Left lobe of liver (tissue), 2 donors: ENCODE measurements at regions not wholly inside any gene's neighbourhood (a gene's known extent, or its start where the extent isn't known, plus 50 kb on each side); places are given as distances from the start of the nearest gene placed in this dataset.
"Not testable (repeated sequence)": the region's sequence is repeated elsewhere in the genome, so short reads cannot be mapped to it uniquely, and the experiment has no call there.

ENCODE experiments used
- ATAC-seq: fragments of 200-7000 bp; cut with Tn5 transposase; one replicate; pipeline ENCODE4 v1.9.1; 2020; ENCODE audit warnings: mild to moderate bottlenecking, moderate library complexity
- DNase-seq: peaks from one replicate; pipeline ENCODE4 v3.0.0-alpha.2; 2020; ENCODE audit warnings: low spot score
- donor health status: DM: no; HTN: no; CAD: no; lungs with moderate emphysema.
- donor health status: DM: no; HTN: yes; CAD: no.

GRCh38 chr6:80442366-80442765, 335.9 kb downstream of the BCKDHB start:
- DNase-seq: no peak
- no peak for ATAC-seq

DNA sequence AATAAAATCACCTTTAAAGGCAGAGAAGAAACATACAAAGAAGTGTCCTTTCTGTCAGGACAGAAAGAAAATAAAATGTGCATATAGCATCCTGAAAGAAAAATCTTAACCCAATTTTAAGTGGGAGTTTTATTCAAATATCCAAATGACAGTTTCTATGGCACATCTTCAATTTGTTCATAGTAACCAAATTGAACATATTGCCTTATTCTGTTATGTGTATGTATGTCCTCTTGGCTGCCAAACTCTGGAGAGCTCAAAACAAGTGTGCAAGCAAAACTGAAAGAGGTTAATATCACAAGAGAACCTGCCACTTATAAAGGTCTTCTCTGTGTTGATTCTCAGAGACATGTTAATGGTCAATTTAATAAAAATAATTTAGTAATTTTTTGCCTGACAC, 334.7 kb downstream of the BCKDHB start:
- ATAC-seq (no peak), DNase-seq (no peak)

GRCh38 chr6:80440496-80441115, 334.1 kb downstream of the BCKDHB start:
- ATAC-seq (no peak), DNase-seq (no peak)

GRCh38 chr6:80439721-80440470, 333.4 kb downstream of the BCKDHB start:
- DNase-seq (no peak), ATAC-seq (no peak)

DNA sequence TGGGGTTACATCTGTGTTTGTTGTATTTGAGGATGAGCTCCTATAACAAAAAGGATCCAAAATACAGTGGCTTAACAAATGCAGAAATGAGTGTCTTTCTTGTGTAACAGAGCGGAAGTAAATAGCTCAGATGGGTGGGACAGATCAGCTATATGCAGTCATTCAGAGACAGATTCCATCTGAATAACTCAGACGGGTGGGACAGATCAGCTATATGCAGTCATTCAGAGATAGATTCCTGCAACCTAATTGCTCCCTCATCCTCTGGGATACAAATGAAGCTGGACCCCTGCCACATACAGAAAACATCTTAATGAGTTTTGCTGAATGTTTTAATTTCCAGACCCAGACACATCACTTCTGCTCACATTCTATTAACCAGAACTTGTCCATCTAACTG, 332.3 kb downstream of the BCKDHB start:
- DNase-seq (no peak), ATAC-seq (no peak)

- no peak for ATAC-seq
- no peak for DNase-seq
Measured at GRCh38 chr6:80437801-80438200, 331.3 kb downstream of the BCKDHB start.

- DNase-seq (no peak), ATAC-seq (no peak)
Measured at GRCh38 chr6:80437221-80437620, 330.8 kb downstream of the BCKDHB start.

- no peak for DNase-seq
- no peak for ATAC-seq
Measured at GRCh38 chr6:80436663-80437062, 330.2 kb downstream of the BCKDHB start.

- no peak for DNase-seq
Measured at GRCh38 chr6:80435457-80435856, 329.0 kb downstream of the BCKDHB start.

GRCh38 chr6:80434691-80435350, 328.4 kb downstream of the BCKDHB start:
- no peak for ATAC-seq
- DNase-seq: no peak

More at GRCh38 chr6:80435457-80435856, 329.0 kb downstream of the BCKDHB start:
- no peak for ATAC-seq

- no peak for DNase-seq
Measured at GRCh38 chr6:80433673-80434025, 327.2 kb downstream of the BCKDHB start.

DNA sequence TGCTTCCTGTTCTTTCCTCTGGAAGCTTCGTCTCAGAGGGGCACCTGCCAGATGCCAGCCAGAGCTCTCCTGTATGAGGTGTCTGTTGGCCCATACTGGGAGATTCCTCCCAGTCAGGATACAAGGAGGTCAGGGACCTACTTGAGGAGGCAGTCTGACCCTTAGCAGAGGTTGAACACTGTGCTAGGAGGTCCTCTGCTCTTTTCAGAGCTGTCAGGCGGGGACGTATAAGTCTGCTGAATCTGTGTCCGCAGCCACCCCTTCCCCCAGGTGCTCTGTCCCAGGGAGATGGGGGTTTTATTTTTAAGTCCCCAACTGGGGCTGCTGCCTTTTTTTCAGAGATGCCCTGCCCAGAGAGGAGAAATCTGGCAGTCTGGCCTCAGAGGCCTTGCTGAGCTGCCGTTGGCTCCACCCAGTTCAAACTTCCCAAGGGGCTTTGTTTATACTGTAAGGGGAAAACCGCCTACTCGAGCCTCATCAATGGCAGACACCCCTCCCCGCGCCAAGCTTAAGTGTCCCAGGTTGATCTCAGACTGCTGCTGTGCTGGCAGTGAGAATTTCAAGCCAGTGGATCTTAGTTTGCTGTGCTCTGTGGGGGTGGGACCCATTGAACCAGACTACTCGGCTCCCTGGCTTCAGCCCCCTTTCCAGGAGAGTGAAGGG, 326.7 kb downstream of the BCKDHB start:
- DNase-seq: no peak
- no peak for ATAC-seq

More at GRCh38 chr6:80433673-80434025, 327.2 kb downstream of the BCKDHB start:
- no peak for ATAC-seq

DNA sequence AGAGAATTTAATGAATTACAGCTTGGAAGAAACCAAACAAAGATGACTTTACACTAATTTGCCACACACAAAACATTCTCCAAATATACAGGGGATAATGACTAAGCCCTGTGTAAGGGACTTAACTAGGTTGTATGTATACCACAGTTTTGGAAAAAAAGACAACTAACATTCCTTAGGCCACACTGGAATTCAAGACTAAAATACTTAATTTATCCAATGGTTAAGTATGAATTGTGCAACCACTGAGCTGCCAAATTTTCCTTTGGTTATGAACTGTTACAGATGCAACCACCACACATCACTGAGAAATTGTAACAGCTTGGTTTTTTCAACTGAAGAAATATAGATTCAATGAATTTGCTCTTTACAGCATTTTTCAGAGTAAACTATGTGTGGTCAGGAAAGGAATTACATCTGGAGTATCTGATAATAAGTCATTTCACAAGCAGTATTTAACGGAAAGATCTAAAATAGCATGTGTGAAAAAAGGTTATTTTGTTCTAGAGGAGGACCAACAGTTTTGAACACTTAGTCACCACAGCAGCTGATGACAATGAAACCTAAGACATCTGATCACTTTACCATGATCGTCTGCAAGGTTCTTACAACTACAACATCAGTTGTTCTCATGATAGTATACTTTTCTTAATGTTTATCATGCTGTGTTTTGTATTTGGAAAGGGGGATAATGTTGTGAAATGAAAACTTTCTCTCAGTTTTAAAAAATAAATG, 318.8 kb downstream of the BCKDHB start:
- no peak for DNase-seq

DNA sequence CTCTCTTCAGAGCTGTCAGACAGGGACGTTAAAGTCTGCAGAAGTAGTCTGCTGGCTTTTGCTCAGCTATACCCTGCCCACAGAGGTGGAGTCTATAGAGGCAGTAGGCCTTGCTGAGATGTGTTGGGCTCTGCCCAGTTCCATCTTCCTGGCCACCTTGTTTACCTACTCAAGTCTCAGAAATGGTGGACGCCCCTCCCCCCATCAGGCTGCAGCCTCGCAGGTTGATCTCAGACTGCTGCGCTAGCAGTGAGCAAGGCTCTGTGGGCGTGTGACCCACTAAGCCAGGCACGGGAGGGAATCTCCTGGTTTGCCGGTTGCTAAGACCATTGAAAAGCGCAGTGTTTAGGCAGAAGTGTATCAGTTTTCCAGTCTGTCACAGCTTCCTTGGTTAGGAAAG, 305.0 kb downstream of the BCKDHB start:
- DNase-seq (no peak), ATAC-seq (no peak)

More for the DNA sequence above, 318.8 kb downstream of the BCKDHB start:
- no peak for ATAC-seq

- ATAC-seq: not testable (repeated sequence)
Measured at GRCh38 chr6:80407976-80408375, 301.5 kb downstream of the BCKDHB start.

GRCh38 chr6:80404889-80405288, 298.4 kb downstream of the BCKDHB start:
- no peak for DNase-seq
- no peak for ATAC-seq

More at GRCh38 chr6:80407976-80408375, 301.5 kb downstream of the BCKDHB start:
- DNase-seq: not testable (repeated sequence)

- no peak for DNase-seq
- no peak for ATAC-seq
Measured at GRCh38 chr6:80403365-80403764, 296.9 kb downstream of the BCKDHB start.

GRCh38 chr6:80402266-80402665, 295.8 kb downstream of the BCKDHB start:
- ATAC-seq: no peak
- no peak for DNase-seq
